Tibial artery (tissue), 4 donors: ENCODE measurements at regions not wholly inside any gene's neighbourhood (a gene's known extent, or its start where the extent isn't known, plus 50 kb on each side); places are given as distances from the start of the nearest gene placed in this dataset.

Source experiments
- DNase-seq, 2 donors: peaks; one replicate each; pipeline ENCODE4 v3.0.0-alpha.2; 2019
- H3K27ac ChIP-seq, 2 donors: fragments of 200-600 bp; sonication (generic) in 1 of 2; 1 replicate in 1 of 2; 2 replicates in 1 of 2; pipeline ENCODE4 v1.5.1; 2018 to 2019; ENCODE audit warnings: mild to moderate bottlenecking in 1 of 2
- H3K27me3 ChIP-seq, 2 donors: fragments of 200-600 bp; sonication (generic) in 1 of 2; one replicate each; pipeline versions ENCODE4 v1.5.1 to v1.6.0; 2016 to 2019
- H3K36me3 ChIP-seq, 3 donors: fragments of 200-600 bp; sonication (generic) in 2 of 3; one replicate each; pipeline ENCODE4 v1.5.1; 2016 to 2019; ENCODE audit warnings: mild to moderate bottlenecking in 2 of 3
- H3K4me1 ChIP-seq, 4 donors: fragments of 200-600 bp; sonication (generic) in 2 of 4; 1 replicate in 3 of 4; 2 replicates in 1 of 4; pipeline ENCODE4 v1.5.1; 2016 to 2019
- H3K4me3 ChIP-seq, 2 donors: fragments of 200-600 bp; sonication (generic) in 1 of 2; 1 replicate in 1 of 2; 2 replicates in 1 of 2; pipeline ENCODE4 v1.5.1; 2018 to 2019; ENCODE audit warnings: mild to moderate bottlenecking in 2 of 2
- H3K9me3 ChIP-seq, 3 donors: fragments of 200-600 bp; sonication (generic) in 1 of 3; one replicate each; pipeline ENCODE4 v1.5.1; 2016 to 2019
- CTCF ChIP-seq, 2 experiments: fragments of 200-600 bp in 1 of 2; fragments of 450-650 bp in 1 of 2; IDR thresholded peaks; one replicate each; pipeline ENCODE4 v1.5.1; 2017 to 2019; ENCODE audit warnings: antibody characterized with exemption in 2 of 2, mild to moderate bottlenecking in 1 of 2, moderate library complexity in 1 of 2
- intact Hi-C: fragments of 100-400 bp; cut with DNase I; formaldehyde crosslinking; loops from one replicate; pipeline ENCODE4 v1.15.0; 2023; ENCODE audit warnings: low total_unique reads

GRCh38 chr7:33685503-33685902 lies 219.8 kb upstream of the BMPER start:
- intact Hi-C loops = no loop called here

GRCh38 chr7:33685981-33686683 lies 219.2 kb upstream of the BMPER start:
- DNase-seq = no peak
- Histone ChIP-seq H3K27ac (no peak overlapping the region), H3K4me1 (no peaks in the 10 kb centered on the region), H3K9me3 (no peaks in the 10 kb centered on the region), H3K36me3 (no peaks in the 10 kb centered on the region), H3K4me3 (no peak overlapping the region), H3K27me3 (no peaks in the 10 kb centered on the region)
- TF ChIP-seq CTCF (IDR thresholded peaks at IDR 0.05) = no peak
- intact Hi-C loops = no loop called here

More at GRCh38 chr7:33685503-33685902, 219.8 kb upstream of the BMPER start:
- TF ChIP-seq CTCF (IDR thresholded peaks at IDR 0.05) = no peak
- no peak for DNase-seq
- H3K27ac ChIP-seq = no peak overlapping the region
- H3K4me3 ChIP-seq = no peak overlapping the region
- no peaks in the 10 kb centered on the region for H3K9me3 ChIP-seq
- H3K4me1 ChIP-seq = no peaks in the 10 kb centered on the region
- H3K36me3 ChIP-seq = no peaks in the 10 kb centered on the region
- H3K27me3 ChIP-seq = no peaks in the 10 kb centered on the region

- no peak for DNase-seq
- Histone ChIP-seq H3K4me3 (no peak overlapping the region), H3K4me1 (peaks cover 0 to under 1% (median under 1%) of the 10 kb centered on the region in 4 donors), H3K36me3 (no peaks in the 10 kb centered on the region), H3K9me3 (no peaks in the 10 kb centered on the region), H3K27ac (no peak overlapping the region), H3K27me3 (no peaks in the 10 kb centered on the region)
- intact Hi-C loops = no loop called here
- TF ChIP-seq CTCF (IDR thresholded peaks at IDR 0.05) = no peak
These were observed 217.7 kb upstream of the BMPER start for GRCh38 chr7:33687625-33688024.

GRCh38 chr7:33691180-33691579 lies 214.2 kb upstream of the BMPER start:
- peaks cover 0 to 3% (median 2%) of the 10 kb centered on the region in 4 donors for H3K4me1 ChIP-seq
- no peak for TF ChIP-seq CTCF (IDR thresholded peaks at IDR 0.05)
- H3K27ac ChIP-seq = no peak overlapping the region
- no peaks in the 10 kb centered on the region for H3K36me3 ChIP-seq
- no peaks in the 10 kb centered on the region for H3K27me3 ChIP-seq
- intact Hi-C loops = no loop called here
- DNase-seq = no peak
- no peaks in the 10 kb centered on the region for H3K9me3 ChIP-seq
- no peak overlapping the region for H3K4me3 ChIP-seq

- Histone ChIP-seq H3K9me3 (no peaks in the 10 kb centered on the region), H3K36me3 (no peaks in the 10 kb centered on the region), H3K4me3 (no peak overlapping the region), H3K27ac (no peak overlapping the region), H3K4me1 (peaks cover 0 to 3% (median 2%) of the 10 kb centered on the region in 4 donors), H3K27me3 (no peaks in the 10 kb centered on the region)
- intact Hi-C loops = no loop called here
- DNase-seq = no peak
- TF ChIP-seq CTCF (IDR thresholded peaks at IDR 0.05) = no peak
These were observed 212.4 kb upstream of the BMPER start for GRCh38 chr7:33692956-33693355.
